HEK293 (cell line): ENCODE measurements at regions not wholly inside any gene's neighbourhood (a gene's known extent, or its start where the extent isn't known, plus 50 kb on each side); places are given as distances from the start of the nearest gene placed in this dataset.

Source experiments
- FEZF1 ChIP-seq: fragments of 450-650 bp; formaldehyde crosslinking; IDR thresholded peaks from 2 replicates; pipeline ENCODE4 v1.5.1; 2016; ENCODE audit warnings: missing biosample characterization, missing genetic modification characterization
- GLIS1 ChIP-seq: fragments of 450-650 bp; formaldehyde crosslinking; IDR thresholded peaks from 2 replicates; pipeline ENCODE4 v1.5.1; 2016; ENCODE audit warnings: missing biosample characterization, missing genetic modification characterization
- OSR2 ChIP-seq: fragments of 450-650 bp; formaldehyde crosslinking; IDR thresholded peaks from 2 replicates; pipeline ENCODE4 v1.5.1; 2016; ENCODE audit warnings: missing biosample characterization, missing genetic modification characterization
- SCRT2 ChIP-seq: fragments of 450-650 bp; formaldehyde crosslinking; IDR thresholded peaks from 2 replicates; pipeline ENCODE4 v1.5.1; 2016; ENCODE audit warnings: missing biosample characterization, missing genetic modification characterization
- SP7 ChIP-seq: fragments of 450-650 bp; formaldehyde crosslinking; IDR thresholded peaks from 2 replicates; pipeline ENCODE4 v1.5.1; 2016; ENCODE audit warnings: missing biosample characterization, missing genetic modification characterization
- ZBTB20 ChIP-seq: fragments of 450-650 bp; formaldehyde crosslinking; IDR thresholded peaks from 2 replicates; pipeline ENCODE4 v1.5.1; 2016; ENCODE audit warnings: missing biosample characterization, missing genetic modification characterization
- ZBTB21 ChIP-seq: fragments of 450-650 bp; formaldehyde crosslinking; IDR thresholded peaks from 2 replicates; pipeline ENCODE4 v1.5.1; 2017; ENCODE audit warnings: missing biosample characterization, missing genetic modification characterization
- ZBTB7A ChIP-seq: fragments of 450-650 bp; formaldehyde crosslinking; IDR thresholded peaks from 2 replicates; pipeline ENCODE4 v1.5.1; 2016; ENCODE audit warnings: low read depth, missing biosample characterization, missing genetic modification characterization
- ZBTB8A ChIP-seq: fragments of 450-650 bp; formaldehyde crosslinking; IDR thresholded peaks from 2 replicates; pipeline ENCODE4 v1.5.1; 2016; ENCODE audit warnings: missing biosample characterization, missing genetic modification characterization
- ZFP37 ChIP-seq: fragments of 450-650 bp; formaldehyde crosslinking; IDR thresholded peaks from 2 replicates; pipeline ENCODE4 v1.5.1; 2016; ENCODE audit warnings: missing biosample characterization, missing genetic modification characterization
- ZNF114 ChIP-seq: fragments of 450-650 bp; formaldehyde crosslinking; IDR thresholded peaks from 2 replicates; pipeline ENCODE4 v1.5.0; 2017; ENCODE audit warnings: missing biosample characterization, missing genetic modification characterization
- ZNF121 ChIP-seq: fragments of 450-650 bp; formaldehyde crosslinking; IDR thresholded peaks from 2 replicates; pipeline ENCODE4 v1.5.1; 2016; ENCODE audit warnings: missing biosample characterization, missing genetic modification characterization
- ZNF16 ChIP-seq: fragments of 450-650 bp; formaldehyde crosslinking; IDR thresholded peaks from 2 replicates; pipeline ENCODE4 v1.5.1; 2016; ENCODE audit warnings: low read depth, missing biosample characterization, missing genetic modification characterization
- ZNF174 ChIP-seq: fragments of 450-650 bp; formaldehyde crosslinking; IDR thresholded peaks from 2 replicates; pipeline ENCODE4 v1.5.0; 2017; ENCODE audit warnings: missing biosample characterization, mild to moderate bottlenecking, missing genetic modification characterization
- ZNF184 ChIP-seq: fragments of 450-650 bp; IDR thresholded peaks from 2 replicates; pipeline ENCODE4 v1.5.1; 2018; ENCODE audit warnings: missing biosample characterization, mild to moderate bottlenecking, missing genetic modification characterization
- ZNF19 ChIP-seq: fragments of 450-650 bp; formaldehyde crosslinking; IDR thresholded peaks from 2 replicates; pipeline ENCODE4; 2016; ENCODE audit warnings: missing biosample characterization, missing genetic modification characterization, low read depth
- ZNF211 ChIP-seq: fragments of 450-650 bp; formaldehyde crosslinking; IDR thresholded peaks from 2 replicates; pipeline ENCODE4 v1.5.1; 2016; ENCODE audit warnings: low read depth, missing biosample characterization, missing genetic modification characterization
- ZNF221 ChIP-seq: fragments of 450-650 bp; formaldehyde crosslinking; IDR thresholded peaks from 2 replicates; pipeline ENCODE4 v1.5.1; 2017; ENCODE audit warnings: missing biosample characterization, missing genetic modification characterization, borderline replicate concordance
- ZNF24 ChIP-seq: fragments of 450-650 bp; formaldehyde crosslinking; IDR thresholded peaks from 2 replicates; pipeline ENCODE4 v1.5.1; 2016; ENCODE audit warnings: missing biosample characterization, missing genetic modification characterization
- ZNF266 ChIP-seq: fragments of 450-650 bp; formaldehyde crosslinking; IDR thresholded peaks from 2 replicates; pipeline ENCODE4 v1.5.1; 2016; ENCODE audit warnings: missing biosample characterization, missing genetic modification characterization, low read depth
- ZNF292 ChIP-seq: fragments of 450-650 bp; formaldehyde crosslinking; IDR thresholded peaks from 2 replicates; pipeline ENCODE4 v1.5.1; 2016; ENCODE audit warnings: low read depth, missing biosample characterization, missing genetic modification characterization, borderline replicate concordance
- ZNF433 ChIP-seq: fragments of 450-650 bp; formaldehyde crosslinking; IDR thresholded peaks from 2 replicates; pipeline ENCODE4 v1.5.1; 2016; ENCODE audit warnings: missing biosample characterization, missing genetic modification characterization, low read depth
- ZNF501 ChIP-seq: fragments of 450-650 bp; formaldehyde crosslinking; IDR thresholded peaks from 2 replicates; pipeline ENCODE4 v1.5.1; 2016; ENCODE audit warnings: missing biosample characterization, missing genetic modification characterization
- ZNF548 ChIP-seq: fragments of 450-650 bp; formaldehyde crosslinking; IDR thresholded peaks from 2 replicates; pipeline ENCODE4 v1.5.1; 2016; ENCODE audit warnings: missing biosample characterization, missing genetic modification characterization
- ZNF549 ChIP-seq: fragments of 450-650 bp; IDR thresholded peaks from 2 replicates; pipeline ENCODE4 v1.5.1; 2018; ENCODE audit warnings: missing biosample characterization, missing genetic modification characterization, mild to moderate bottlenecking, inconsistent platforms, moderate library complexity
- ZNF624 ChIP-seq: fragments of 450-650 bp; formaldehyde crosslinking; IDR thresholded peaks from 2 replicates; pipeline ENCODE4 v1.5.1; 2017; ENCODE audit warnings: missing biosample characterization, missing genetic modification characterization
- ZNF629 ChIP-seq: fragments of 450-650 bp; formaldehyde crosslinking; IDR thresholded peaks from 2 replicates; pipeline ENCODE4 v1.5.1; 2017; ENCODE audit warnings: missing biosample characterization, missing genetic modification characterization
- ZNF654 ChIP-seq: fragments of 450-650 bp; formaldehyde crosslinking; IDR thresholded peaks from 2 replicates; pipeline ENCODE4 v1.5.1; 2016; ENCODE audit warnings: low read depth, missing biosample characterization, missing genetic modification characterization
- ZNF664 ChIP-seq: fragments of 450-650 bp; formaldehyde crosslinking; IDR thresholded peaks from 2 replicates; pipeline ENCODE4 v1.5.1; 2016; ENCODE audit warnings: missing biosample characterization, missing genetic modification characterization
- ZNF768 ChIP-seq: fragments of 450-650 bp; formaldehyde crosslinking; IDR thresholded peaks from 2 replicates; pipeline ENCODE4 v1.5.1; 2018; ENCODE audit warnings: missing biosample characterization, mild to moderate bottlenecking, missing genetic modification characterization
- ZNF791 ChIP-seq: fragments of 450-650 bp; formaldehyde crosslinking; IDR thresholded peaks from 2 replicates; pipeline ENCODE4 v1.5.1; 2016; ENCODE audit warnings: missing biosample characterization, missing genetic modification characterization
- ZNF837 ChIP-seq: fragments of 450-650 bp; formaldehyde crosslinking; IDR thresholded peaks from 2 replicates; pipeline ENCODE4 v1.5.1; 2016; ENCODE audit warnings: missing biosample characterization, missing genetic modification characterization
- ZNF843 ChIP-seq: fragments of 450-650 bp; formaldehyde crosslinking; IDR thresholded peaks from 2 replicates; pipeline ENCODE4 v1.5.1; 2016; ENCODE audit warnings: missing biosample characterization, missing genetic modification characterization
- ZXDB ChIP-seq: fragments of 450-650 bp; formaldehyde crosslinking; IDR thresholded peaks from 2 replicates; pipeline ENCODE4 v1.5.1; 2016; ENCODE audit warnings: missing biosample characterization, missing genetic modification characterization
- TF ChIP-seq, protein P1 (sequence below): fragments of 450-650 bp; formaldehyde crosslinking; IDR thresholded peaks from 2 replicates; pipeline ENCODE4 v1.5.1; 2016; ENCODE audit warnings: missing biosample characterization, missing genetic modification characterization
- TF ChIP-seq, protein P2 (sequence below): fragments of 450-650 bp; formaldehyde crosslinking; IDR thresholded peaks from 2 replicates; pipeline ENCODE4 v1.5.1; 2016; ENCODE audit warnings: missing biosample characterization, missing genetic modification characterization, low read depth
- TF ChIP-seq, protein P3 (sequence below): fragments of 450-650 bp; formaldehyde crosslinking; IDR thresholded peaks from 2 replicates; pipeline ENCODE4 v1.5.1; 2016; ENCODE audit warnings: missing biosample characterization, missing genetic modification characterization

DNA sequence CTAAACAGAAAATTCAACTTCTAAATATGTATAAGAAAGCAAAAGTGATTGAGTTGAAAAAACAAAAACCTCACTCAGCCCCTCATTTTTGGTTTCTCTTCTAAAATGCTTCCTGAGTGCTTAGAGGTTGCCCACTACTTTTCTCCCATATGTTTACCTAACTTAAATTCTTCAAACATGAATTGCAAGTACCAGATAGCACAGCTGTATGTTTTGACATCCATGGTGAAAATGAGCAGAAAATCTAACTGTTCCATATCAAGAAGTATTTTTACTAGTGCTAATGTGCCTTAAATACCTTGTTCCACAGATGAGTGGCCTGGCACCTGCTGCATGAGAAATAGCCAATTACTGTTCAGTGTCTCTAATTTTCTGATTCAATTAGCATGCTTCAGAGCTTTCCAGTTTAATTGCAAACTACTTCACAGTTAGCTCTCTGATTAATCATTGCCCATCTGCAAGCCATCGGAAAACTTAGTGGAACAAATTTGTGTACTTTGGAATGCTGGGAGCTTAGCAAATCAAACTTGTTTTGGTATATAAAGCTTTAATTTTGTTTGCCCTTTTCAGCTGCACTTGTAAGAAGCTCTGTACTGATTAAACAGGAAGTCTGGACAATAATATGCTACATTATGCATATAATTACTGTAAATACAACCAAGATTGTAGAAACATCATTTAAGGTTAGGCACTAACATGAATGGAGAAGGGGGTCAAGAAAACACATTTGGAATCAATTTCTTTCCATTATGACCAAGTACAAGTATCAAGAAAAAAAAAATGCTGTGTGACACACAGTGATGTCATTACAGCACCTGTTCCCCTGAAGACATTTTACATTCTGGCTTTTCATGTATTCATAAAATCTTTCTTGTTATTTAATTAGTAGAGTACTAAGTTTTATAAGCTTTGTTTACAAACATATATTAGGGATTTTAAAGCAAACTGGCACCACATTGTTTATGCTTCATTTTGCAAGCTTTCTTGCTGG is 65.6 kb downstream of the POU5F2 start (continued):
- peak; percentile 30; the same call in 1 of the 2 replicates for TF ChIP-seq SP7 (tag by site-specific recombination)
- TF ChIP-seq ZNF221 (tag by site-specific recombination): no peak
- TF ChIP-seq ZNF768 (tag by site-specific recombination): no peak
- no peak for TF ChIP-seq ZFP37
- no peak for TF ChIP-seq ZNF174 (tag by site-specific recombination)
- TF ChIP-seq SCRT2 (tag by site-specific recombination): 0 out of 2 replicates have a peak, but pooled peaks have one; percentile 50
- no peak for TF ChIP-seq ZNF624 (tag by site-specific recombination)
- no peak for TF ChIP-seq ZNF184 (tag by site-specific recombination)
- TF ChIP-seq ZNF837 (tag by site-specific recombination): no peak
- peak; percentile 64 for TF ChIP-seq OSR2 (tag by site-specific recombination)
- TF ChIP-seq ZNF664 (tag by site-specific recombination): no peak
- no peak for TF ChIP-seq ZNF843
- no peak for TF ChIP-seq ZBTB8A (tag by site-specific recombination)
- no peak for TF ChIP-seq ZNF121
- no peak for TF ChIP-seq ZBTB21 (tag by site-specific recombination)
- no peak for TF ChIP-seq ZNF549 (tag by site-specific recombination)
- TF ChIP-seq ZNF266 (tag by site-specific recombination): no peak
- no peak for TF ChIP-seq ZNF114
- no peak for TF ChIP-seq ZNF548
- no peak for TF ChIP-seq ZNF654 (tag by site-specific recombination)
- TF ChIP-seq, protein P1, sequence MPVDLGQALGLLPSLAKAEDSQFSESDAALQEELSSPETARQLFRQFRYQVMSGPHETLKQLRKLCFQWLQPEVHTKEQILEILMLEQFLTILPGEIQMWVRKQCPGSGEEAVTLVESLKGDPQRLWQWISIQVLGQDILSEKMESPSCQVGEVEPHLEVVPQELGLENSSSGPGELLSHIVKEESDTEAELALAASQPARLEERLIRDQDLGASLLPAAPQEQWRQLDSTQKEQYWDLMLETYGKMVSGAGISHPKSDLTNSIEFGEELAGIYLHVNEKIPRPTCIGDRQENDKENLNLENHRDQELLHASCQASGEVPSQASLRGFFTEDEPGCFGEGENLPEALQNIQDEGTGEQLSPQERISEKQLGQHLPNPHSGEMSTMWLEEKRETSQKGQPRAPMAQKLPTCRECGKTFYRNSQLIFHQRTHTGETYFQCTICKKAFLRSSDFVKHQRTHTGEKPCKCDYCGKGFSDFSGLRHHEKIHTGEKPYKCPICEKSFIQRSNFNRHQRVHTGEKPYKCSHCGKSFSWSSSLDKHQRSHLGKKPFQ: no peak
- TF ChIP-seq ZNF211 (tag by site-specific recombination): no peak
- no peak for TF ChIP-seq ZXDB (tag by site-specific recombination)
- no peak for TF ChIP-seq ZNF19 (tag by site-specific recombination)
- TF ChIP-seq, protein P2, sequence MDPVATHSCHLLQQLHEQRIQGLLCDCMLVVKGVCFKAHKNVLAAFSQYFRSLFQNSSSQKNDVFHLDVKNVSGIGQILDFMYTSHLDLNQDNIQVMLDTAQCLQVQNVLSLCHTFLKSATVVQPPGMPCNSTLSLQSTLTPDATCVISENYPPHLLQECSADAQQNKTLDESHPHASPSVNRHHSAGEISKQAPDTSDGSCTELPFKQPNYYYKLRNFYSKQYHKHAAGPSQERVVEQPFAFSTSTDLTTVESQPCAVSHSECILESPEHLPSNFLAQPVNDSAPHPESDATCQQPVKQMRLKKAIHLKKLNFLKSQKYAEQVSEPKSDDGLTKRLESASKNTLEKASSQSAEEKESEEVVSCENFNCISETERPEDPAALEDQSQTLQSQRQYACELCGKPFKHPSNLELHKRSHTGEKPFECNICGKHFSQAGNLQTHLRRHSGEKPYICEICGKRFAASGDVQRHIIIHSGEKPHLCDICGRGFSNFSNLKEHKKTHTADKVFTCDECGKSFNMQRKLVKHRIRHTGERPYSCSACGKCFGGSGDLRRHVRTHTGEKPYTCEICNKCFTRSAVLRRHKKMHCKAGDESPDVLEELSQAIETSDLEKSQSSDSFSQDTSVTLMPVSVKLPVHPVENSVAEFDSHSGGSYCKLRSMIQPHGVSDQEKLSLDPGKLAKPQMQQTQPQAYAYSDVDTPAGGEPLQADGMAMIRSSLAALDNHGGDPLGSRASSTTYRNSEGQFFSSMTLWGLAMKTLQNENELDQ (tag by site-specific recombination): no peak
- no peak for TF ChIP-seq ZNF292 (tag by site-specific recombination)
- TF ChIP-seq ZNF791: no peak
- no peak for TF ChIP-seq GLIS1 (tag by site-specific recombination)
- TF ChIP-seq ZNF629 (tag by site-specific recombination): peak; percentile 65
- no peak for TF ChIP-seq ZBTB7A (tag by site-specific recombination)
- no peak for TF ChIP-seq ZNF24
- no peak for TF ChIP-seq ZBTB20 (tag by site-specific recombination)
- peak; percentile 59 for TF ChIP-seq FEZF1 (tag by site-specific recombination)
- TF ChIP-seq, protein P3, sequence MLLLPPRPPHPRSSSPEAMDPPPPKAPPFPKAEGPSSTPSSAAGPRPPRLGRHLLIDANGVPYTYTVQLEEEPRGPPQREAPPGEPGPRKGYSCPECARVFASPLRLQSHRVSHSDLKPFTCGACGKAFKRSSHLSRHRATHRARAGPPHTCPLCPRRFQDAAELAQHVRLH (tag by site-specific recombination): no peak
- TF ChIP-seq ZNF16 (tag by site-specific recombination): no peak
- no peak for TF ChIP-seq ZNF433 (tag by site-specific recombination)
- TF ChIP-seq ZNF501 (tag by site-specific recombination): no peak
